Right atrium auricular region (tissue), 2 donors: ENCODE measurements at regions not wholly inside any gene's neighbourhood (a gene's known extent, or its start where the extent isn't known, plus 50 kb on each side); places are given as distances from the start of the nearest gene placed in this dataset.

Experiments
- DNase-seq: peaks from one replicate; pipeline ENCODE4 v3.0.0-alpha.2; 2019; ENCODE audit warnings: low spot score
- H3K27ac ChIP-seq, 2 donors: fragments of 200-600 bp; sonication (generic); 1 replicate in 1 of 2; 2 replicates in 1 of 2; pipeline ENCODE4 v1.5.1; 2016 to 2019
- H3K27me3 ChIP-seq, 2 donors: fragments of 200-600 bp; sonication (generic); one replicate each; pipeline versions ENCODE4 v1.5.1 to v1.6.0; 2017 to 2019
- H3K36me3 ChIP-seq: fragments of 200-600 bp; sonication (generic); one replicate; pipeline ENCODE4 v1.5.1; 2016
- H3K4me1 ChIP-seq, 2 donors: fragments of 200-600 bp; sonication (generic); one replicate each; pipeline versions ENCODE4 v1.5.1 to v1.6.0; 2017 to 2019
- H3K4me3 ChIP-seq, 2 donors: fragments of 200-600 bp; sonication (generic); 1 replicate in 1 of 2; 2 replicates in 1 of 2; pipeline ENCODE4 v1.5.1; 2017 to 2019; ENCODE audit warnings: mild to moderate bottlenecking in 1 of 2, moderate library complexity in 1 of 2
- H3K9me3 ChIP-seq, 2 donors: fragments of 200-600 bp; sonication (generic); one replicate each; pipeline ENCODE4 v1.5.1; 2019
- TF ChIP-seq, protein P1 (sequence below), 2 donors: fragments of 200-600 bp; sonication (generic); IDR thresholded peaks; one replicate each; pipeline ENCODE4 v1.5.1; 2019; ENCODE audit warnings: antibody characterized with exemption in 2 of 2

DNA sequence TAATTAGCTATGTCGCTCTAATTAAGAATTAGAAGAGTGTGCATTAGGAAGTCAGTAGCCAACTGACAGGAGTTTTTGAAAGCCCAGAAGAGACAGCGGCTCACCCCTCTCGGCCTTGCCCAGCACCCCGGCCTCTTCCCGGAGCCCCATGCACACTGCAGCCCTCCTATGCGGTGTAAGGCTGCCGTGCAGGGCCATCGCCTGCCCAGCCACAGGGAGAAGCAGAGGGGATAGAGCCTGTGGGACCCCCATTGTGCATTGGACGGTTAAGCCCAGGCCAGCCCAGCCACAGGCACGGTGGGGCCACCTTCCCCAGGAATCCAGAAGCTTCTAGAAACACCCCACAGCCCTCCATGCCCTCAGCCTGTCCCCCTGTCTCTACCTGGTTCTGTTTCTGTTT lies 569.7 kb upstream of the MKI67 start:
- no peaks in the 10 kb centered on the region for H3K36me3 ChIP-seq
- no peaks in the 10 kb centered on the region for H3K27me3 ChIP-seq
- H3K27ac ChIP-seq, result no peak overlapping the region
- H3K4me1 ChIP-seq, result no peaks in the 10 kb centered on the region
- no peaks in the 10 kb centered on the region for H3K9me3 ChIP-seq
- H3K4me3 ChIP-seq, result no peak overlapping the region
- DNase-seq, result no peak
- TF ChIP-seq, protein P1, sequence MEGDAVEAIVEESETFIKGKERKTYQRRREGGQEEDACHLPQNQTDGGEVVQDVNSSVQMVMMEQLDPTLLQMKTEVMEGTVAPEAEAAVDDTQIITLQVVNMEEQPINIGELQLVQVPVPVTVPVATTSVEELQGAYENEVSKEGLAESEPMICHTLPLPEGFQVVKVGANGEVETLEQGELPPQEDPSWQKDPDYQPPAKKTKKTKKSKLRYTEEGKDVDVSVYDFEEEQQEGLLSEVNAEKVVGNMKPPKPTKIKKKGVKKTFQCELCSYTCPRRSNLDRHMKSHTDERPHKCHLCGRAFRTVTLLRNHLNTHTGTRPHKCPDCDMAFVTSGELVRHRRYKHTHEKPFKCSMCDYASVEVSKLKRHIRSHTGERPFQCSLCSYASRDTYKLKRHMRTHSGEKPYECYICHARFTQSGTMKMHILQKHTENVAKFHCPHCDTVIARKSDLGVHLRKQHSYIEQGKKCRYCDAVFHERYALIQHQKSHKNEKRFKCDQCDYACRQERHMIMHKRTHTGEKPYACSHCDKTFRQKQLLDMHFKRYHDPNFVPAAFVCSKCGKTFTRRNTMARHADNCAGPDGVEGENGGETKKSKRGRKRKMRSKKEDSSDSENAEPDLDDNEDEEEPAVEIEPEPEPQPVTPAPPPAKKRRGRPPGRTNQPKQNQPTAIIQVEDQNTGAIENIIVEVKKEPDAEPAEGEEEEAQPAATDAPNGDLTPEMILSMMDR (IDR thresholded peaks at IDR 0.05), result no peak

DNA sequence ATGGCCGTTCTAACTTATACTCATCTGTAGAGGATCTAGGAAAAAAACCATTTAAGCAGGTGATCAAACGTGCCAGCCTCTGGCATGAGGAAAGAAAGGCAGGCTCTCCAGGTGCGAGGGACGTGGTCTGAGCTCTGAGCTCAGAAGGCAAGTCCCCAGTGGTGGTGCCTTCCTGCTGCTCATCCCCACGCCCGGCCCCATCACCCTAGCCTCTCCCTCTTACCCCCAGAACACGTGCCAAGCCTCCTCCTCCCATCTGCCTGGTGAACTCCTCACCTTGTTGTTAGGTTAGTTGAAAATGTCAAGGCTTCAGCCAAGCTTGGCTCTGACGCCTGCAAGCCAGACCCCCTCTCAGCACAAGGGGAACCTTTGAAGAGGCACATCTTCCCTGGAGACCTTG lies 571.2 kb upstream of the MKI67 start:
- DNase-seq, result no peak
- no peak overlapping the region for H3K4me3 ChIP-seq
- no peak overlapping the region for H3K27ac ChIP-seq

DNA sequence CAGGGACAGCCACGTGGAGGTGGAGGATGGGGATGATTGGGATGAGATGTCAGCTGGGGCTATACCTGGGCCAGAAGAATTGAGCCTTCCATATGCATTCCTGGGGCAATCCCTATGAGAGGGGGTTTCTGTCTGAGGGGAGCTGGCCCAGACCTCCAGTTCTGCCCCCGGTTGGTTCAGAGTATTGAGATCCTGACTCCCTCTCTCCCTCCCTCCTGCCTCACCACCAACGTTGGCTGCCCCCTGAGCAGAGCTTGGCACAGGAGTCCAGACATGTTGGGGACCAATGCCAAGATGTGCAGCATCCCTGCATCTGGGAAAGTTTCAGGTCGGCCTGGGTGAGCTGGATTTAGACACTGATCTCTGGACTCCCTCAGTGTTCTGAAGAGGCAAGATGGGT lies 575.2 kb upstream of the MKI67 start:
- Histone ChIP-seq H3K36me3 (no peaks in the 10 kb centered on the region), H3K4me1 (no peaks in the 10 kb centered on the region), H3K4me3 (no peak overlapping the region), H3K27ac (no peak overlapping the region), H3K9me3 (no peaks in the 10 kb centered on the region), H3K27me3 (no peaks in the 10 kb centered on the region)
- no peak for DNase-seq
- TF ChIP-seq, protein P1 (IDR thresholded peaks at IDR 0.05), result no peak

More for the DNA sequence above, 571.2 kb upstream of the MKI67 start:
- no peaks in the 10 kb centered on the region for H3K4me1 ChIP-seq
- H3K27me3 ChIP-seq, result no peaks in the 10 kb centered on the region
- TF ChIP-seq, protein P1 (IDR thresholded peaks at IDR 0.05), result no peak
- no peaks in the 10 kb centered on the region for H3K36me3 ChIP-seq
- H3K9me3 ChIP-seq, result no peaks in the 10 kb centered on the region

DNA sequence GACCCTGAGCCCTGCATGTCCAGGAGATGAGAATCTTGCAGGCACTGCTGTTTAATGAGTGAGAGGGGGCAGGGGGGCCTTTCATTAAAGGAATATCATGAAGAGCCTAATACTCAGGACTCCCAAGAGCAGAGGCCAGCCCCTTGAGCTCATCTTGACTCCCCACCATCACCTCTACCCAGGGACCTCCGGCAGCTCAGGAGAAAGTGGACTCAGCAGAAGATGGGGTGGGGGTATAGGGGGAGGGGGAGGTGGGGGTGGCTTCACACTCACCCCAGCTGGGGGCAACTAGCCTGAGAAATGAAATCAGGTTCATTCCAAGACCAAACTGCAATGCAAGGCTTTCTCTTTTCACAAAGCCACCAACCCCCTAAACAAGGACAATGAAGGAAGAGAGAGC lies 575.6 kb upstream of the MKI67 start:
- Histone ChIP-seq H3K4me1 (no peaks in the 10 kb centered on the region), H3K36me3 (no peaks in the 10 kb centered on the region), H3K27ac (no peak overlapping the region), H3K4me3 (no peak overlapping the region), H3K27me3 (no peaks in the 10 kb centered on the region), H3K9me3 (no peaks in the 10 kb centered on the region)
- TF ChIP-seq, protein P1 (IDR thresholded peaks at IDR 0.05), result no peak
- no peak for DNase-seq

DNA sequence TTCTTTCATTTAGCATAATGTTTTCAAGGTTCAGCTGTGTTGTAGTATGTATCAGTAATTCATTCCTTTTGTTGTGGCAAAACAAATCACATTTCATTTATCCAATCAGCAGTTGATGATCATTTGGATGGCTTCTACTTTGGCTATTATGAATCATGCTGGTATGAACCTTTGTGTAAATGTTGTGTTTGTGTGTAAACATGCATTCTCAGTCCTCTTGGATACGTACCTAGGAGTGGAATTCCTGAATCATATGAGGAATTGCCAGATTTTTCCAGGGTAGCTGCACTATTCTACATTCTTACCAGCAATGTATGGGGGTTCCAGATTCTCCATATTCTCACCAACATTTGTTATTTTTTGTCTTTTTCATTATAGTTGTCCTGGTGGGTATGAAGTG lies 578.5 kb upstream of the MKI67 start:
- DNase-seq, result no peak
- H3K4me3 ChIP-seq, result no peak overlapping the region
- no peaks in the 10 kb centered on the region for H3K36me3 ChIP-seq
- no peaks in the 10 kb centered on the region for H3K27me3 ChIP-seq
- no peaks in the 10 kb centered on the region for H3K9me3 ChIP-seq
- H3K27ac ChIP-seq, result no peak overlapping the region
- TF ChIP-seq, protein P1 (IDR thresholded peaks at IDR 0.05), result no peak
- no peaks in the 10 kb centered on the region for H3K4me1 ChIP-seq

DNA sequence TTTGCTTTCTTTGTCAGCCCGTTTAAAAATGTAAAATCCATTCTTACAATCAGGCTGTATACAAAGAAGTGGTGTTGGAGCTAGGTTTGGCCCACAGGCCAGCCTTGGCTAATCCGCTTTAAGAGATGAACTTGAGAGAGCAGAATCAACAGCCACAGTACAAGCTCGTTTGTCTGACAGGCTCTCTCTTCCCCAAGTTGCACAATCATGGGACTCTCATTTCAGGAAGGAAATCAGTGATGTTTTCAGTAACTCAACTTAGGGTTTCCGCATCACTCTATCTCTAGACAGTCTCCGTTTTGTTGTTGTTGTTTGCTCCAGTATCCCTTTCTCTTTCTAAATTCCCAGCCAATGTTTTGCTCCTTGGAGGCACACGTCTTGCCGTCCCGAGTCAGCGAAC lies 582.0 kb upstream of the MKI67 start:
- no peak for DNase-seq

More for the DNA sequence above, 582.0 kb upstream of the MKI67 start:
- no peaks in the 10 kb centered on the region for H3K27me3 ChIP-seq
- no peaks in the 10 kb centered on the region for H3K9me3 ChIP-seq
- H3K4me1 ChIP-seq, result no peaks in the 10 kb centered on the region
- no peaks in the 10 kb centered on the region for H3K36me3 ChIP-seq
- TF ChIP-seq, protein P1 (IDR thresholded peaks at IDR 0.05), result no peak
- no peak overlapping the region for H3K27ac ChIP-seq
- no peak overlapping the region for H3K4me3 ChIP-seq
